ENCODE measurements at regions not wholly inside any gene's neighbourhood (a gene's known extent, or its start where the extent isn't known, plus 50 kb on each side); places are given as distances from the start of the nearest gene placed in this dataset.

DNA sequence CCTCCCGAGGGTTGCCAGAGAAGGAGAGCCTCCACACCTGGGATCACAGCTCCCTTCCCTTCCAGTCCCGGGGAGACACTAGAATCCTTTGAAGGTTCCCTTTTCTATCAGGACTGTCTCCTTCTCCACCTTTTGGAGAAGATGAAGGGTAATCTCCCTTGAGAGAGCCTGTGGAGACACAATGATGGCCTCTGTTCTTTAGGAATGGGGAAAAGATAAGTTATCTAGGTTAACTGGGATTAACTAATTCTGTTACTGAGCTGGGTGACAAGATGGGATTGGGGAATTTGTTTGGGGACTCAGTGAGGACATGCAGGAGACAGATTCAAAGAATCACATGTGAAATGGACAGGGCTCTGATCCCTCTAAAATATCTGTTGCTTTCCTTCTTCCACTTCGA, 181.1 kb upstream of the BMPER start:
- no peak for DNase-seq (ENCODE audit: low read depth)
- H3K4me3 ChIP-seq (ENCODE audit: low read depth, low read length) = no peak overlapping the region
- TF ChIP-seq, protein P1, sequence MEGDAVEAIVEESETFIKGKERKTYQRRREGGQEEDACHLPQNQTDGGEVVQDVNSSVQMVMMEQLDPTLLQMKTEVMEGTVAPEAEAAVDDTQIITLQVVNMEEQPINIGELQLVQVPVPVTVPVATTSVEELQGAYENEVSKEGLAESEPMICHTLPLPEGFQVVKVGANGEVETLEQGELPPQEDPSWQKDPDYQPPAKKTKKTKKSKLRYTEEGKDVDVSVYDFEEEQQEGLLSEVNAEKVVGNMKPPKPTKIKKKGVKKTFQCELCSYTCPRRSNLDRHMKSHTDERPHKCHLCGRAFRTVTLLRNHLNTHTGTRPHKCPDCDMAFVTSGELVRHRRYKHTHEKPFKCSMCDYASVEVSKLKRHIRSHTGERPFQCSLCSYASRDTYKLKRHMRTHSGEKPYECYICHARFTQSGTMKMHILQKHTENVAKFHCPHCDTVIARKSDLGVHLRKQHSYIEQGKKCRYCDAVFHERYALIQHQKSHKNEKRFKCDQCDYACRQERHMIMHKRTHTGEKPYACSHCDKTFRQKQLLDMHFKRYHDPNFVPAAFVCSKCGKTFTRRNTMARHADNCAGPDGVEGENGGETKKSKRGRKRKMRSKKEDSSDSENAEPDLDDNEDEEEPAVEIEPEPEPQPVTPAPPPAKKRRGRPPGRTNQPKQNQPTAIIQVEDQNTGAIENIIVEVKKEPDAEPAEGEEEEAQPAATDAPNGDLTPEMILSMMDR (IDR thresholded peaks at IDR 0.05; ENCODE audit: low read depth, low read length) = no peak
- TF ChIP-seq, protein P2, sequence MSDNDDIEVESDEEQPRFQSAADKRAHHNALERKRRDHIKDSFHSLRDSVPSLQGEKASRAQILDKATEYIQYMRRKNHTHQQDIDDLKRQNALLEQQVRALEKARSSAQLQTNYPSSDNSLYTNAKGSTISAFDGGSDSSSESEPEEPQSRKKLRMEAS (IDR thresholded peaks at IDR 0.05; ENCODE audit: low read depth, low read length) = no peak
- TF ChIP-seq MYC (IDR thresholded peaks at IDR 0.05; ENCODE audit: low read depth, low read length) = no peak
- TF ChIP-seq POLR2A (IDR thresholded peaks at IDR 0.05; ENCODE audit: extremely low read depth, insufficient read length) = no peak

DNA sequence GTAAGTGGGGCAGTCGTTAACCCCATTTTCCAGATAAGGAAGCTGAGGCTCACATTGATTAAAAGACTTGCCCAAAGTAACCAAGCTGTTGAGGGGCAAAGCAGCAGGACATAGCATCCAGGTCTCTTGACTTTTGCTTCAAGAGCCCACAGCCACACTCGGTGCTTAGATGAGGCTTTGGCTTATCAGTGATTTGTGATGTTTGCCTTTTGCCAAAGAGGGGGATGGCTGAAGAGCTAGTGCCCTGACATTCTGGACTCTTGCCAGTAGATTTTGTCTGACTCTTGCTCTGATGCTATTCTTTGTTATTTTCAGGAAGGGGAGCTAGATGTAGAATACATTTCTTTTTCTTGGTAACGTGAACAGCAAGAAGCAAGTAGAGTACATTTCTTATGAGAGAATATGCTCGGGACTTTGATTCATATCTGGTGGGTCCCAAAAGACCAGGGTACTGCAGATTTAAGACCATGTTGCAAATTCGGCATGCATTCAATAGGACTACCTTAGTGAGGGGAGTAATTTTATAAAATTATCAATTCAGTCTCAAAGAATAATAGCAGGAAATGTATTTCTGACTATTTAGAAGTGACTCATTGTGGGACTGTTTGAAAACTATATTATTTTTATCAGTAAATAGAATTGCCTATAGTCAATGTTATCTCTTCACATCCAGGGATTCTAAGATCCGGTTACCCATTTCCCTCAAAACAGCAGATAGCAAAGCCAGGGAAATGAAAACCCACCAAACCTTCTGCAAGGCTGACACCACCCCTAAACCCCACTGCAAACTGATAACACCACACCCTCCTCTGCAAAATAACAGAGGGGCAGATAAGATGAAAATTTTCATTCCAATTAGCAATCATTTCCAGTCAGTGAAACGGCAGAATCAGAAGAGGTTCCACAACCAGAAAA, 180.0 kb upstream of the BMPER start:
- H3K4me3 ChIP-seq (ENCODE audit: low read depth, low read length) = no peak overlapping the region
- no peak for DNase-seq (ENCODE audit: low read depth)
- TF ChIP-seq POLR2A (IDR thresholded peaks at IDR 0.05; ENCODE audit: extremely low read depth, insufficient read length) (no peak), MYC (IDR thresholded peaks at IDR 0.05; ENCODE audit: low read depth, low read length) (no peak)
- TF ChIP-seq, protein P1 (IDR thresholded peaks at IDR 0.05; ENCODE audit: low read depth, low read length) = no peak
- TF ChIP-seq, protein P2 (IDR thresholded peaks at IDR 0.05; ENCODE audit: low read depth, low read length) = no peak

DNA sequence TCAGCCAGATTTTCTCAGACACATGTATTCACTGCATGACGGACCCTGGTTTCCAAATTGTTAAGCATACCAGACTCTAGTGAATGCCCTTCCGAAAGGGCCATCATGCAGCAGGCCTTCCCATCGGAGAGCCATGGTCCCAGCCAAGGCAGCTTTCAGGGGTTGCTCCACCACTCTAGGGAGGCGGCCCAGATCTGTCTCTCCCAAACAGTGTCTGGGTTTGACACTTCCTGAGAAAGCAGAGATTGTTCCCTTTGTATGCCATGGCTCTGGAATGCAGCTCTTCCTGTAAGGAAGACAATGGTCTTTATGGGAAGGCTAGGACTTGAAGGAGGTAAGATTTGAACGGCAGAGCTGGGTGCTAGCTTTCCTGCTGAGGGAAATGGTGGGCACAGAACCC, 178.8 kb upstream of the BMPER start:
- TF ChIP-seq, protein P2 (IDR thresholded peaks at IDR 0.05; ENCODE audit: low read depth, low read length) = no peak
- TF ChIP-seq, protein P1 (IDR thresholded peaks at IDR 0.05; ENCODE audit: low read depth, low read length) = no peak
- TF ChIP-seq POLR2A (IDR thresholded peaks at IDR 0.05; ENCODE audit: extremely low read depth, insufficient read length) (no peak), MYC (IDR thresholded peaks at IDR 0.05; ENCODE audit: low read depth, low read length) (no peak)
- H3K4me3 ChIP-seq (ENCODE audit: low read depth, low read length) = no peak overlapping the region
- no peak for DNase-seq (ENCODE audit: low read depth)

DNA sequence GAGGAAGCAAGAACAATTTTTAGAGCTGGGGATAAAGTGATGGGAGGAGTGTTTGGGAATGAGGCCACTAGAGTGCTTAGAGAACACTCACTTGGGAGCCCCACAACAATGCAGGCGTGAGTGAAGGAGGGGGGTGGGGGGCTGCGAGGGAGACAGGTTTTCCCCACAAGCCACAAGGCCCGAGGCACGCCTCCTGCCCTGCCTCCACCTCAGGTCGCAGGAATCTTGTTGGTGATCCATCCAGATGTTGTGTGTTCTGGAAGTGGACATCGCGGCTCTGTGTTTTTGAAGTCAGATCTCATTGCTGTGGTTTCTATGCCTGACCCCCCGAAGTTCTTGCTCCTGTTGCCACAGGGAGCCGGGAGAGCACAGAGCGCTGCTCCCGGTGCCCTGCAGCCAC, 178.0 kb upstream of the BMPER start:
- TF ChIP-seq MYC (IDR thresholded peaks at IDR 0.05; ENCODE audit: low read depth, low read length) = no peak
- TF ChIP-seq, protein P2 (IDR thresholded peaks at IDR 0.05; ENCODE audit: low read depth, low read length) = no peak
- TF ChIP-seq POLR2A (IDR thresholded peaks at IDR 0.05; ENCODE audit: extremely low read depth, insufficient read length) = no peak
- TF ChIP-seq, protein P1 (IDR thresholded peaks at IDR 0.05; ENCODE audit: low read depth, low read length) = no peak
- no peak overlapping the region for H3K4me3 ChIP-seq (ENCODE audit: low read depth, low read length)
- DNase-seq (ENCODE audit: low read depth) = no peak

DNA sequence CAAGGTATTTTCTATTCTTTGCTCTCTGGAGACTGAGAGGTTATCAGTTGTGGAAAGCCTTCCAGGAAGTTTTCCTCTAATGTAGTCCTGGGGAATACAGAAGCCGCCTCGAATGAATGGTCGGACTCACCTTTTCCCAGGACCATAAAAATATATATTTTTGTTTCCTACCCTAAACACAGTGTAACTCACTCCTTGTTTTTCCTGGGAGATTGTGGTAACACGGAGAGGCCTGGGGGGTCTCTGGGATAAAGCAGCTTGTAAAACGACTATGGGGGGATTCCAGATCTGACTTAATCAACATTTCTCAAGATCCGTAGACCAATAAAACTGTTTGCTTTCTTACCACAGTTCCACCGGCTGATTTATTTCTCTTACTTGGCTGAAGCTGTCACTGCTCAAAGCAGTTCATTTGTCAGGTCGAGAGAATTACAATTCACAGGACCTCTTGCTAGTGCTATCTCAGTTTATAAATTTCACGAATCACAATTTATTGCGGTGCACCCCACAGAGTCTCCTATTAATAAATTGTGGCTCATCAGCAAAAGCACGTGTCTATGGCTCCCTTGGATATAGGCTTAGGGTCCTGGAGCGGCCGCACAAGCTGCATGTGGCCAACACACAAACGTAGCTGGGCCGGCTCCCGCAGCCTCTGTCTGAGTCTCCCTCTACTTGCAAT, 176.3 kb upstream of the BMPER start:
- DNase-seq (ENCODE audit: low read depth) = no peak
- TF ChIP-seq, protein P1 (IDR thresholded peaks at IDR 0.05; ENCODE audit: low read depth, low read length) = no peak
- TF ChIP-seq POLR2A (IDR thresholded peaks at IDR 0.05; ENCODE audit: extremely low read depth, insufficient read length) = no peak
- TF ChIP-seq, protein P2 (IDR thresholded peaks at IDR 0.05; ENCODE audit: low read depth, low read length) = no peak
- no peak for TF ChIP-seq MYC (IDR thresholded peaks at IDR 0.05; ENCODE audit: low read depth, low read length)
- no peak overlapping the region for H3K4me3 ChIP-seq (ENCODE audit: low read depth, low read length)

Measured in NB4 (cell line).